Right ventricle myocardium superior (tissue), 1 donor: ENCODE measurements at regions not wholly inside any gene's neighbourhood (a gene's known extent, or its start where the extent isn't known, plus 50 kb on each side); places are given as distances from the start of the nearest gene placed in this dataset.

Source experiments
- ATAC-seq: fragments of 200-7000 bp; cut with Tn5 transposase; one replicate; pipeline ENCODE4 v1.9.1; 2020; ENCODE audit warnings: mild to moderate bottlenecking; ENCODE audit not compliant: poor library complexity
- DNase-seq: peaks from one replicate; pipeline ENCODE4 v3.0.0-alpha.2; 2020
- intact Hi-C: fragments of 100-400 bp; cut with DNase I; formaldehyde crosslinking; loops from one replicate; pipeline ENCODE4 v1.11.2; 2022
- donor health status: DM: no; HTN: yes; CAD: no; lungs with severe emphysema.

DNA sequence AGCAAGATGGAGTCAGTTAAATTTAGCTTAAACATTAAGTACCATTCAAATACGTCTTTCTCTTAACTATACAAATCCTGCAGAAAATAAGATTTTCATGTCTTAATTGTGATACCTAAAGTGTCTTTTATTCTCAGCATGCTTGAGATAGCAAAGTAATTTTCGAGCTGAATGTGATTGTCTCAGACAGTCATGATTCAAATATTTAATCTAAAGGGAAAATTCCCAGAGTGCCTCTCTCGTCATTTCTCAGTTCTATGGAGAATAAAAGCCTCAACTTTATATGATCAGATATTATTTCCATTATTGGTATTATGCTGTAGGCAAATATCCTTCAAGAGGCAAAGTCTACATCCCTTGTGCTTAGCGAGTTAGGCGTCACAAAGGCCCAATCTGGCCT lies 589.9 kb downstream of the TAFA4 start:
- DNase-seq = no peak
- ATAC-seq = no peak
- intact Hi-C loops = no loop called here

DNA sequence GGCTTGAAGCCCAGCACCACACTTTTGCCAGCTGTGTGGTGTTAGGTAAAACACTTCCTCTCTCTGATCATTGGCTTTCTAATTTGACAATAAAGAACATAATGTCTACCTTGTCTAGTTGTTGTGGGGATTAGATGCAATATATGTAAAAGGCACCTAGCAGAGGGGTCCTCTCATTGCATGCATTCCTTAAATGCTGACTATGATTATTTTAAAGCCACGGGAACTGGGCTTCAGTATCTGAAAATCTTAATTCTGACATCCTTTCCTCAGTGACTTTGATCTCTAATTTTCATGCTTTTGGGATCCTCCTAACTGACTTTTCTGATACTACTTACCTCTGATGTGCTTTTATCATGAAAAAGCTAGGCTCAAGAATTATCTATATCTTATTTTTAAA lies 596.3 kb downstream of the TAFA4 start:
- no peak for ATAC-seq
- intact Hi-C loops = no loop called here
- DNase-seq = no peak

DNA sequence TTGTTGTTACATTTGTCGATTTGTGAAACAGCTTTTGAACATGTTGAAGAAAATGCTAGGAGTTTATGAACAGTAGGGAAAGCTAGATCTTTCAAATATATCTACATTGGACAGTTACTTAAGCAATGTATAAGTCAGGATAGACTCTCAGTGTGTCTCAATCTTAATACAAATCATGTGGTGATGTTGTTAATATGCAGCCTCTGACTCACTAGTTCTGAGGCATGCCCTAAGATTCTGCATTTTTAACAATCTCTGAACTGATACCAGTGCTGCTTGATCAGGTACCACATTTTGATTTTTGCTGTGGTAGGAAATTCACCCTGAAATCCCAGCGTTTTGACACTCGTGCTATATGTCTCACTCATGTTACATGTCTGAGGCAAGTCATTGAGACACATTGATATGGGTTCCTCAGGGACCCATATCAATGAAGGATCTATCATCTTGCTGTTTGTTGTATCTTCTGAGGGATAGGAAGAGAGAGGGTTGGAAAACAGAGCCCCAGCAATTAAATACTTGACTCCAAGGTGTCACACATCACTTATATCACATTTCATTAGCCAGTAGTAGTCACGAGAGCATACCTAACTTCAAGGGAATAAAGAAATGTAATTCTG lies 597.9 kb downstream of the TAFA4 start:
- intact Hi-C loops = no loop called here
- no peak for ATAC-seq
- no peak for DNase-seq

DNA sequence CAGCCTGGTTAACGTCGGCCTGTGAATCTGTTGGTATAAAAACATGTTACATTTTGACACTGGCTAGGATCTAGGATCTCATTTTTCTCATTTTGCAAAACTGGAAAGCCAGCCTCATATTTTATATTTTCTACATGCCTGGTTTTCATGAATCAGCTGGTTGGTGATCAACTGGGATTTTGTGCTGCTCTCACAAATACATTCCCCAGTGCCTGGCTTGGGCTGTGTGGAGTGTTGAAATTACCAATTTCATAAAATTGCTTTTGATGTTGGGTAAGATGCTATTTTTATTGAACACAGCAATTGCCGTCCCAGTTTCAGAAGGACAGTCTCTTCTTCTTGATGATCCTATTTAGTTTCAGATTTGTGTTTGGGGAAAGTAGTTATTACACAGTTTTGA lies 604.3 kb downstream of the TAFA4 start:
- no peak for ATAC-seq
- no peak for DNase-seq
- intact Hi-C loops = no loop called here

DNA sequence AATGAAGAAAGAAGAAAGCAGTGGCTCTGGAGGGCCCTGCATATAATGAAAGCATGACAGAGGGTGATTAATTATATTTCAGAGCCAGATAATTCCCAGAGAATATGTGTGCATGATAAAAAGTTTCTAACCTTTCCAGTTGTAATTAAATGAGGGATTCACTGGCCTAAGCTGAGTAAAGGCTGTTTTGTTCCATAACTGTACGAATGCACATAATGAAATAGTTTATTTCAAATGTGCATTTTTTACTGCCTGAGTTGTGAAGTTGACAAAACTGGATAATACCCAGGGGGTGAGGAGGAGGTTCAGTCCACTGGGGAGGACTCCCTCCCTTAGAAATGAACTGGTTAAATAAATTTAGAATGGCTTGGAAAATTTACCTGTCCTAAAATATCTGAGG lies 616.4 kb downstream of the TAFA4 start:
- DNase-seq (no peak), ATAC-seq (no peak)
- intact Hi-C loops = no loop called here

DNA sequence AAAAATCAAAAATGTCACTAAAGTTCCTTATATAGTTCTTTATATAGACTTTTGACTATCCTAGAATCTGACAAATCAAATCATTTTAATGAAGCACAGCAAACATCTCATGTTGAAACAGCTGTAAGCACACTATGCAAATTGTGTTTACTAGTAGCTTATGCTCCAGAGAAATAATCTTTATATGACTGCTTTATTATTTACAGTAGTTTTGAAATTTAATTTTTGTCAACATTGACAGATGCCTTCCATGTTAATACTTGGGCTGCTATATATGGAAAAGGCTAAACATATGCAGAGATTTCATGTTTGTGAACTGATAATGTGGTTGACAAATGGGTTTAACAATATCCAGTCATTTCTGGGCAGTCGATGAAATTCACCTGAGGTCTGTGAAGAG lies 616.8 kb downstream of the TAFA4 start:
- DNase-seq = no peak
- intact Hi-C loops = no loop called here
- ATAC-seq = no peak

DNA sequence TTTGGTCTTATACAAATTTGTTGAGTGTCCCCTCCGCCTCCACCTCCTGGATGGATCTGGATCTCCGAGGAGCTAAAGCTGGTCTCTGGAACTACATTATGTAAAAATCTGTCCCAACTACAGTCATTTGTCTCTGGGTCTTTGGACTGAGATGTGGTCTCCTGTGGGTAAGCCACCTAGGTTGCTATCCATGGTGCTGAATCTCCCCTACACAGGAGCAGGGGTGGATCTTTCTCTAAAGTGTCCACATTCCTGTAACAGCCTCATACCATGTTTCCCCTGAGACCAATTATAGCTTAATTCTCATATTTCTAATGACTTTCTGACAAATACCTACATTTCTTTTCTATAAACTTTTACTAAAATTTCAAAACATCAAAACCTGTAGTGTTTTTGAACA lies 625.8 kb downstream of the TAFA4 start:
- intact Hi-C loops = no loop called here
- no peak for DNase-seq
- ATAC-seq = no peak

DNA sequence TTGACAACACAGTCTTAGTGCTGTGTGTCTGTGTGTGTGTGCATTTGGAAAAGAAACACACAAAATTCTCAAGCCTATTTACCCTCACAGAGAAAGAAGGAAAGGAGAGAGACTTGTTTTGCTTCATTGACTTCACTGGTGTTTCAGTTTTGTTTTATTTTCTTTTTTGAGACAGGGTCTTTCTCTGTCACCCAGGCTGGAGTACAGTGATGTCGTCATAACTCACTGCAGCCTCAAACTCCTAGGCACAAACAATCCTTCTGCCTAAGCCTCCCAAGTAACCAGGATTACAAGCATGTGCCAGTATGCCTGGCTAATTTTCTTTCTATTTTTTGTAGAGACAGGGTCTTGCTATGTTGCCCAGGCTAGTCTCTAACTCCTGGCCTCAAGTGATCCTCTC lies 636.9 kb downstream of the TAFA4 start:
- intact Hi-C loops = no loop called here
- ATAC-seq = no peak
- DNase-seq = no peak

DNA sequence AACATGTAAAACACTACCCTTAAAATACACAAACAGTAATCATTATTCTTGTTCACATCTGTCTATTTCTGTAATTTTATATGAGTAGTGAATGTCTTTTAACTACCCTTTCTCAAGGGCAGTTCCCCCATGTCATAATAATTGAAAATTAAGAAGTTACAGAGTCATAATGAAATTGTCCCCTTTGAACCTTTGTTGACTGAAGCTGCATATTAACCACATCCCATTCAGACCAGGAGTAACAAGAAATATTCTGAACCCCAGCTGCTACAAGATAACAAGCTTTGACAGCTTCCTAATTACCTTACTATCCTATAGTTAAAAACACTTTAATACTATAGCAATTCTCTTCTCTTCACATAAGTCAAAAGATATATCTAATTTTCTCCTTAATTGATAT lies 635.9 kb upstream of the SUCLG2 start:
- ATAC-seq (no peak), DNase-seq (no peak)
- intact Hi-C loops = no loop called here

DNA sequence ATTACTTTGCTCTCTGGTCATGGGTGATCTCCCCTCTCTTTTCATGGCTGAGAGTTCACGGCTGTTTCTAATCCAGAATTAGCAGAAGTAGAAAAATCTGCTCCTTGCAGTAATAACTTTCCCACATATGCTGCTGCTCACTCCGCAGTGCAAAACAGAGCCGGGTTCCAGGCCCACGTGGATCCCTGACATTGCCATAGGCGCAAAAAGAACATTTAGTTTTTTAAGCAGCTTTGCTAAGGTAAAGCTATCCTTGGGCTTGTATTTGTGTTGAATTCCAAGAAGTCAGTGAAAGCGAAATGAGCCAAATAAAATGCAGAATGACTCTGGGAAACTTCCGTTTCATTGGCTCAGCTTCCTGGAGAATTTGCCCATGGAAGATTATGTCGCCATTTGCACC lies 633.7 kb upstream of the SUCLG2 start:
- ATAC-seq (no peak), DNase-seq (no peak)
- intact Hi-C loops = no loop called here

DNA sequence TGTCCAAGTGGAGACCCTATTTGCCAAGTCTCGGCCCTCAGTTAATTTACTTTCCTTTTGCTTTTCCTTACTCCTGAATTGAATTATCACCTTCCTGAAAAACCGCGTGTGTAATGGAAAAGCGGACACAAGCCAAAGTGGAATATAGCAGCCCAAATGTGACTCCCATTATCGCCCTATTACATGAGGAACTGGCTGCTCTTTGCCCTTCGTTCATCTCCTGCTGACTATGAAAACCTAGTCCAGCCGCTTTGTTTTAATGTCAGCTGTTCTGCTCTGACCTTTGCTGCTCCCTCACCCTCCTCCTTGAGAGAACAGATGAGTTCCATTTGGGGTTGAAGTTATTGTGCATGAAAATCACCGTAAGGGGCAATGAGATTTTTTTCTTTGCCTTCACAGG lies 632.7 kb upstream of the SUCLG2 start:
- intact Hi-C loops = no loop called here
- ATAC-seq (no peak), DNase-seq (no peak)

DNA sequence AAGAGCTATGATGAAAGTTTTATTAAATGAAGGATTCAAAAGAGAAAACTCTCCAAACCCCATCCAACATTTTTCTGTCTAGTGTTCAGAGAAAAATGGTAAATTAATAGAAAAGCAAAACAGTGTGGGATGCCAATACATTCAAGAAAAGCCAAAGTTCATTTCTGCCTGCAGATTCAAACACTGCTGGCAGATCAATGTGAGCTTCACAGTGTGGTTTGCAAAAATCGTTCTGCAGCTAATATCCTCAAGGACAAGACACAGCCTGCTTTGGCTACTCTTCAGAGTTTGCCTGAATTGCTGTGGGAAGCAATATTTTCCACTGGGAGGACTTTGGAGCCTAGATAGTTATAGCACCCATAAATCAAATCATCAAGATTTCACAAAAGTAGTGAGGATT lies 619.9 kb upstream of the SUCLG2 start:
- intact Hi-C loops = no loop called here
- ATAC-seq (no peak), DNase-seq (no peak)

DNA sequence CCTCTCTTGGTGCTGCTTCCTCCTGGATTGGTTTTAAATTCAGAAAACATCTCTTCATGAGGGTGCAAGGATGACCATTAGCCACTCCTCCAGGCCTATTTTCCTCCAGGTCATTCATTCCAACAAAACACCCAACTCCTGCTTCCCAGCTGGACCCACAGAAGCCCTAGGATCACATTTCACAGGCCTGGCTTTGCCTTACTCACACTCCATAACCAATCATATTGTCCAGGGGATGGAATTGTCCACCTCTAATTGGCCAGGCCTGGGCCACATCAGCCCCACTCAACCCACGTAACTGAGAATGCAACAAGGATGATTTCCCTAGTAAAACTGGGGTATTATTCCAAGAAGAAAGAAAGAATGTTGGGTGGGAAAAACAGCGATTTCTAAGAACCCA lies 616.7 kb upstream of the SUCLG2 start:
- intact Hi-C loops = no loop called here
- DNase-seq = no peak
- ATAC-seq = no peak

DNA sequence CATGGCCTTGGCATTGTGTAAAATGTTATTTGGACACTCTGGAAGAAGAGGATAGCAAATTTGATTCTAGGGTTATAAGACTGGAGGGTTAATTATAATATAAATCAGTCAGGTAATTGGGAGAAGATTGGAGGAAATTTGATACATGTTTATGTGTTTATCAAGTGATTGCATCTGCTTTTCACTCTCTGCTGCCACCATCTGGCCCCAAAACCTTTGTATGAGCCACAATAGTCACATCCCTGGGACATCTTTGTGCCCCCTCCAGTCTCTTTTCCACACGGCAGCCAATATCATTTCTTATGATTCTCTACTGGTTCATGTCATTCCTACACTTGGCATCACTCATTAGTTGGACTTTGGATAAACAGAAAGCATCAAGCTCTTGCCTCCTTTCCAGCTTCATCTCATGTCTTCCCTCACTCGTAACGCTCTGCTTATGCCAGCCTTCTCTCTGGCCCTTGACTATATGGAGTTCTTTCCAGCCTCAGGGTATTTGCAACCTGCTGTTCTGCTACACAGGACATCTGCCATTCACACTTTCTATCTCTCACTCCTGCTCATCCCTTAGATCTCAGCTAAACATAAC lies 602.3 kb upstream of the SUCLG2 start:
- DNase-seq = no peak
- intact Hi-C loops = no loop called here
- no peak for ATAC-seq

DNA sequence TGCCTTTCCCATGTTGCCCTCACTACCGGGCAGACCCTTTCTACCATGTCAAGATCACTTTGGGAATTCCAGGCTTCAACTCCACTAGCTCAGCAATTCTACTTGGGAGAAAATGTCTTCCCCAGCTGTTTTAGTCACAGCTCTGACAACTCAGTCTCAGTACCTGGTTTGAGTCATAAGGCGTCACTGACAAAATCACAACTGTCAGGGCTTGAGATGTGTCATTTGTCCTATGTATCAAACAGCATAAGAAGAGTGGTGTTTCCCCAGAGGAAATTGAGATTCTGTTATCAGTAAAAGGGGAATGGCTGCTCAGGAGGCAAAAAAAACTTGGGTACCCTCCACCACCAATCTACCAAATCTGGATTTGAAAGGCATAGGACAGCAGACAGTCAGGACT lies 594.9 kb upstream of the SUCLG2 start:
- intact Hi-C loops = no loop called here
- DNase-seq (no peak), ATAC-seq (no peak)

DNA sequence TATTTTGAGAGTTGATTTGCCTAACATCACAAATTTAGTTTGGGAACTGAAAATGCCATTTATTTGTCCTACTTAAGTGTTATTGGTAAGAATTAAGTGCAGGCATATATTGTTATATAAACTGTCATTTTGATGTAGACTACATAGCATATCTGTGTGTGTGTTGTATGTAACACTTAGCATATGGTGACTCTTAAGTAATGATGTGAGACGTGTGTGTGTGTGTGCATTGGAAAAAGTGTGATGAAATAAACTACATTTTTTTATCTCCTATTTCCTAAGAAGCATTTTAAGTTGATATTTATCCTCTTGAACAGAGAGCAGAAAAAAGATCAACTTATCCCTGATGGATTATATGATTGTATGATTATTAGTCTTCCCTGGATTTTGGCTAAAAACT lies 588.2 kb upstream of the SUCLG2 start:
- no peak for DNase-seq
- no peak for ATAC-seq
- intact Hi-C loops = no loop called here

DNA sequence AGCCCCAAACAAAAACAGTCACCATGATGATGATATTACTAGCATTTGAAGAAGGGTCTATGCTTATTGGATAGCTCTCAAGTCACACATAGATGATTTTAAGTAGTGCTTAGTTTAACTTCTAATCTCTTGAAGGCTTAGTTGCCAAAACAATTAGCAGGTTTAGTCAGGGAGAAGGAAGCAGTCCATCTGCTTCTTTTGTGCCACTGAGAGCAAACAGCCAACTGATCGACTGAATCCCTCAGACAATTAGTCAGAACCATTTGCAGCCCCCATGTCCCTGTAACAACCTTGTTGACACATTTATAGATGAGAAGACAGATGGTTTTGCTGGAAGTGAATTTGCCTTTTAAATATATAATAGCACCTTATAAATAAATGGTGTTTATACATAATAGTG lies 585.1 kb upstream of the SUCLG2 start:
- ATAC-seq = no peak
- intact Hi-C loops = no loop called here
- no peak for DNase-seq

DNA sequence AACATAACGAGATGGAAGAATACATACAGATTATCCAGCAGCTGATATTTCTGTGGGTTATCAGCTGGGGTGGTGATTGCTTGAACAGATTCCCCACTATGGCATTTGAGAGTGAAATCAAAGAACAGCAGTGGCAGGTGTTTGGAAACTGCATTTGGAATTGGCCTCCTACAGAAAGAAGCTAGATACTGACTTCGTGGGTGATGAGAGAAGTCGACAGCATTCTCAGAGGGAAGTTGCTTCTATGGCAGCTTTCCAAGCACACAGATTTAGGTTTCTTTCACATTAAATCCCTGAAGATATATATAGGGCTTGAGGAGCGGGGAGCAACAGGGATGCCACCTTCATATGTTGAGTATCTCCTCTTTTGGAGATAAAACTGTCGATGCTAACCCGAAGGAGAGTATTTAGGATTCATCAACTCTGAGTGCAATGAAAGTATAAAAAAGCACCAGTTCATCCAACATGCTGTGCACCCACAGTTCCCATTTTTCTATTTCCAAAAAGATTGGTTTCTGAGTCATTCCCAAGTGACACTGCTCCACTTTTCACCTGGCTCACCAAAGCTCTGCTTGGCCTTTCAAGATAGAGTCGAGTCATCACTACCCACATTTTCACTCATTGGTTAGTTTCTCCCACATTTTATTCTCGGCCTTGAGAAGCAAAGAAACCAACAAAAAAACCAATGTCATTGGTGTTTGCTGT lies 579.8 kb upstream of the SUCLG2 start:
- intact Hi-C loops = no loop called here
- ATAC-seq (no peak), DNase-seq (no peak)

DNA sequence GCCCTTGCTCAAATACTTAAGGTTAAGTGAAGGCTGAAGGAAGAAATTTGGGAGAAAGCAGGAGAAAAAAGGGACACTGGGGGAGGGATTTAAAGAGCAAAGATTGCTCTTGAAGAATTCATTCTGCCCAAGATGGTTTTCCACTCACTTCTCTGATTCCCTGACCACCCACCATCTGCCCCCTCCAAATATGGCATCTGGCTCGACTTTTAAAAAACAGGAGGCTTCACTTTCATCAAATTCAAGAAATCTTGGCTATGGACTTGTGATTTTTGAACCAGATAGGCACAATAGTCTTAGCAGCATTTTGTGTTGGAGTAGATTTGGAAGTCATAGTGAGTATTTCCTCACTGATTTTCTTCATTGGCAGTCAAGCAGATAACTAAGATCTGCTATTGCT lies 574.4 kb upstream of the SUCLG2 start:
- intact Hi-C loops = no loop called here
- ATAC-seq = no peak
- DNase-seq = no peak

DNA sequence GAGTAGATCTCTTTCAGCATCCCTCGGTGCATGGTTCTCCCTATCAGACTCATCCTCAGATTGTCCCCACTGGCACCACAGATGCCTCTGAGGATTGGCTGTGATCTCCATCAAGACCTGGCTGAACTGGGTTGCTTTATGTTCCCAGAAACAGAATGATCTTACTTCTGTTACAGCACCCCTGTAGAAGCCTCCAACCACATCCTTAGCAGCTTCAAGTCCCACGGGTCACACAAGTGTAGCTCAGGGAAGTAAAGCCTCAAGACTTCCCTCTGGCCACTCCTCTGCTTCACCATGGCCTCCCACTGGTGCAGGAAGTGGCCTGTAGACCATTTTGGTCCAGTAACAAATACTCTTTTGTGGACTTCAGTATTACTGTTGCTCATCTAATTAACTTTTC lies 566.4 kb upstream of the SUCLG2 start:
- no peak for ATAC-seq
- intact Hi-C loops = no loop called here
- DNase-seq = no peak

DNA sequence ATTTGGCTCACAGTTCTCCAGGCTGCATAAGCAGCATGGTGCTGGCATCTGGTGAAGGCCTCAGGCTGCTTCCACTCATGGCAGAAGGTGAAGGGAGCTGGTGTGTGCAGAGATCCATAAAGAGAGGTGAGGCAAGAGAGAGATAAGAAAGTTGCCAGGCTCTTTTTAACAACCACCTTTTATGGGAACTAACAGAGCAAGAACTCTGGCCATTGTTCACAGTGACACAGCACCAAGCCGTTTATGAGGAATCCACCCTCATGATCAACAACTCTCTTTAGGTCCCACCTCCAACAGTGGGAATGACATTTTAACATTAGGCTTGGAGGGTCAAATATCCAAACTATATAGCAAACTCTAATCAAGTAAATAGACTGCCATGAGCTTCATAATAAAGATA lies 557.2 kb upstream of the SUCLG2 start:
- no peak for ATAC-seq
- no peak for DNase-seq
- intact Hi-C loops = no loop called here
